ENCODE measurements at regions not wholly inside any gene's neighbourhood (a gene's known extent, or its start where the extent isn't known, plus 50 kb on each side); places are given as distances from the start of the nearest gene placed in this dataset.

GRCh38 chr2:41151746-41152145, 699.9 kb upstream of the SLC8A1 start:
- Histone ChIP-seq H3K27me3 (ENCODE audit: insufficient read depth, low read length) (no peaks in the 10 kb centered on the region), H3K36me3 (ENCODE audit: insufficient read depth, low read length) (no peaks in the 10 kb centered on the region), H3K9me3 (ENCODE audit: low read length) (no peaks in the 10 kb centered on the region), H3K4me1 (ENCODE audit: insufficient read depth, low read length) (no peaks in the 10 kb centered on the region), H3K4me3 (ENCODE audit: low read length) (no peak overlapping the region), H2AFZ (ENCODE audit: low read depth, low read length) (no peak overlapping the region)

- Histone ChIP-seq H3K4me3 (ENCODE audit: low read length) (no peak overlapping the region), H3K27me3 (ENCODE audit: insufficient read depth, low read length) (no peaks in the 10 kb centered on the region), H3K36me3 (ENCODE audit: insufficient read depth, low read length) (no peaks in the 10 kb centered on the region), H3K4me1 (ENCODE audit: insufficient read depth, low read length) (no peaks in the 10 kb centered on the region), H3K9me3 (ENCODE audit: low read length) (no peaks in the 10 kb centered on the region), H2AFZ (ENCODE audit: low read depth, low read length) (no peak overlapping the region)
Observed at GRCh38 chr2:41152318-41152717, 700.4 kb upstream of the SLC8A1 start.

- Histone ChIP-seq H3K9me3 (ENCODE audit: low read length) (no peaks in the 10 kb centered on the region), H2AFZ (ENCODE audit: low read depth, low read length) (no peak overlapping the region), H3K4me3 (ENCODE audit: low read length) (no peak overlapping the region), H3K27me3 (ENCODE audit: insufficient read depth, low read length) (no peaks in the 10 kb centered on the region), H3K4me1 (ENCODE audit: insufficient read depth, low read length) (no peaks in the 10 kb centered on the region), H3K36me3 (ENCODE audit: insufficient read depth, low read length) (no peaks in the 10 kb centered on the region)
Observed at GRCh38 chr2:41160439-41160838, 708.5 kb upstream of the SLC8A1 start.

GRCh38 chr2:41167014-41167413, 715.1 kb upstream of the SLC8A1 start:
- Histone ChIP-seq H3K4me3 (ENCODE audit: low read length) (no peak overlapping the region), H3K27me3 (ENCODE audit: insufficient read depth, low read length) (no peaks in the 10 kb centered on the region), H3K4me1 (ENCODE audit: insufficient read depth, low read length) (no peaks in the 10 kb centered on the region), H3K9me3 (ENCODE audit: low read length) (no peaks in the 10 kb centered on the region), H3K36me3 (ENCODE audit: insufficient read depth, low read length) (no peaks in the 10 kb centered on the region), H2AFZ (ENCODE audit: low read depth, low read length) (no peak overlapping the region)

- no peaks in the 10 kb centered on the region for H3K36me3 ChIP-seq (ENCODE audit: insufficient read depth, low read length)
- H2AFZ ChIP-seq (ENCODE audit: low read depth, low read length): no peak overlapping the region
- no peaks in the 10 kb centered on the region for H3K9me3 ChIP-seq (ENCODE audit: low read length)
- no peak overlapping the region for H3K4me3 ChIP-seq (ENCODE audit: low read length)
- H3K27me3 ChIP-seq (ENCODE audit: insufficient read depth, low read length): no peaks in the 10 kb centered on the region
- H3K4me1 ChIP-seq (ENCODE audit: insufficient read depth, low read length): no peaks in the 10 kb centered on the region
Observed at GRCh38 chr2:41169744-41170143, 717.9 kb upstream of the SLC8A1 start.

GRCh38 chr2:41170589-41170988, 718.7 kb upstream of the SLC8A1 start:
- Histone ChIP-seq H3K9me3 (ENCODE audit: low read length) (no peaks in the 10 kb centered on the region), H3K4me1 (ENCODE audit: insufficient read depth, low read length) (no peaks in the 10 kb centered on the region), H3K36me3 (ENCODE audit: insufficient read depth, low read length) (no peaks in the 10 kb centered on the region), H3K4me3 (ENCODE audit: low read length) (no peak overlapping the region), H3K27me3 (ENCODE audit: insufficient read depth, low read length) (no peaks in the 10 kb centered on the region), H2AFZ (ENCODE audit: low read depth, low read length) (no peak overlapping the region)

- Histone ChIP-seq H3K4me1 (ENCODE audit: insufficient read depth, low read length) (no peaks in the 10 kb centered on the region), H3K27me3 (ENCODE audit: insufficient read depth, low read length) (no peaks in the 10 kb centered on the region), H2AFZ (ENCODE audit: low read depth, low read length) (no peak overlapping the region), H3K36me3 (ENCODE audit: insufficient read depth, low read length) (no peaks in the 10 kb centered on the region), H3K9me3 (ENCODE audit: low read length) (no peaks in the 10 kb centered on the region), H3K4me3 (ENCODE audit: low read length) (no peak overlapping the region)
Observed at GRCh38 chr2:41180387-41180786, 728.5 kb upstream of the SLC8A1 start.

GRCh38 chr2:41182961-41183360, 731.1 kb upstream of the SLC8A1 start:
- Histone ChIP-seq H3K27me3 (ENCODE audit: insufficient read depth, low read length) (no peaks in the 10 kb centered on the region), H3K4me3 (ENCODE audit: low read length) (no peak overlapping the region), H3K4me1 (ENCODE audit: insufficient read depth, low read length) (no peaks in the 10 kb centered on the region)

GRCh38 chr2:41187376-41188122, 735.7 kb upstream of the SLC8A1 start:
- H3K4me1 ChIP-seq (ENCODE audit: insufficient read depth, low read length): peaks cover 2% of the 10 kb centered on the region
- H3K27me3 ChIP-seq (ENCODE audit: insufficient read depth, low read length): no peaks in the 10 kb centered on the region
- H3K4me3 ChIP-seq (ENCODE audit: low read length): no peak overlapping the region
- no peaks in the 10 kb centered on the region for H3K36me3 ChIP-seq (ENCODE audit: insufficient read depth, low read length)
- no peak overlapping the region for H2AFZ ChIP-seq (ENCODE audit: low read depth, low read length)
- H3K9me3 ChIP-seq (ENCODE audit: low read length): no peaks in the 10 kb centered on the region

More at GRCh38 chr2:41182961-41183360, 731.1 kb upstream of the SLC8A1 start:
- no peaks in the 10 kb centered on the region for H3K36me3 ChIP-seq (ENCODE audit: insufficient read depth, low read length)
- no peak overlapping the region for H2AFZ ChIP-seq (ENCODE audit: low read depth, low read length)
- H3K9me3 ChIP-seq (ENCODE audit: low read length): no peaks in the 10 kb centered on the region

- no peak overlapping the region for H3K4me3 ChIP-seq (ENCODE audit: low read length)
- no peaks in the 10 kb centered on the region for H3K36me3 ChIP-seq (ENCODE audit: insufficient read depth, low read length)
- H3K9me3 ChIP-seq (ENCODE audit: low read length): no peaks in the 10 kb centered on the region
- H3K27me3 ChIP-seq (ENCODE audit: insufficient read depth, low read length): no peaks in the 10 kb centered on the region
- no peak overlapping the region for H2AFZ ChIP-seq (ENCODE audit: low read depth, low read length)
- peaks cover 10% of the 10 kb centered on the region for H3K4me1 ChIP-seq (ENCODE audit: insufficient read depth, low read length)
Observed at GRCh38 chr2:41194230-41194629, 742.3 kb upstream of the SLC8A1 start.

GRCh38 chr2:41197781-41198180, 745.9 kb upstream of the SLC8A1 start:
- Histone ChIP-seq H3K4me1 (ENCODE audit: insufficient read depth, low read length) (peaks cover 9% of the 10 kb centered on the region), H3K27me3 (ENCODE audit: insufficient read depth, low read length) (no peaks in the 10 kb centered on the region), H3K4me3 (ENCODE audit: low read length) (no peak overlapping the region), H2AFZ (ENCODE audit: low read depth, low read length) (no peak overlapping the region), H3K36me3 (ENCODE audit: insufficient read depth, low read length) (no peaks in the 10 kb centered on the region), H3K9me3 (ENCODE audit: low read length) (no peaks in the 10 kb centered on the region)

GRCh38 chr2:41199334-41199733, 747.4 kb upstream of the SLC8A1 start:
- H3K9me3 ChIP-seq (ENCODE audit: low read length): no peaks in the 10 kb centered on the region
- H3K4me3 ChIP-seq (ENCODE audit: low read length): no peak overlapping the region
- peaks cover 1% of the 10 kb centered on the region for H3K4me1 ChIP-seq (ENCODE audit: insufficient read depth, low read length)
- H3K36me3 ChIP-seq (ENCODE audit: insufficient read depth, low read length): no peaks in the 10 kb centered on the region
- no peaks in the 10 kb centered on the region for H3K27me3 ChIP-seq (ENCODE audit: insufficient read depth, low read length)
- no peak overlapping the region for H2AFZ ChIP-seq (ENCODE audit: low read depth, low read length)

GRCh38 chr2:41204315-41204714, 752.4 kb upstream of the SLC8A1 start:
- Histone ChIP-seq H3K4me3 (ENCODE audit: low read length) (no peak overlapping the region), H3K36me3 (ENCODE audit: insufficient read depth, low read length) (no peaks in the 10 kb centered on the region), H3K4me1 (ENCODE audit: insufficient read depth, low read length) (no peaks in the 10 kb centered on the region), H2AFZ (ENCODE audit: low read depth, low read length) (no peak overlapping the region), H3K9me3 (ENCODE audit: low read length) (no peaks in the 10 kb centered on the region), H3K27me3 (ENCODE audit: insufficient read depth, low read length) (no peaks in the 10 kb centered on the region)

GRCh38 chr2:41206004-41206403, 754.1 kb upstream of the SLC8A1 start:
- H3K27me3 ChIP-seq (ENCODE audit: insufficient read depth, low read length): no peaks in the 10 kb centered on the region
- no peaks in the 10 kb centered on the region for H3K4me1 ChIP-seq (ENCODE audit: insufficient read depth, low read length)
- H3K36me3 ChIP-seq (ENCODE audit: insufficient read depth, low read length): no peaks in the 10 kb centered on the region
- no peaks in the 10 kb centered on the region for H3K9me3 ChIP-seq (ENCODE audit: low read length)
- H3K4me3 ChIP-seq (ENCODE audit: low read length): no peak overlapping the region
- no peak overlapping the region for H2AFZ ChIP-seq (ENCODE audit: low read depth, low read length)
